Liver (tissue), 8 donors: ENCODE measurements at regions not wholly inside any gene's neighbourhood (a gene's known extent, or its start where the extent isn't known, plus 50 kb on each side); places are given as distances from the start of the nearest gene placed in this dataset.

Source experiments
- DNase-seq: peaks from one replicate; pipeline ENCODE4 v3.0.0-alpha.2; 2017; ENCODE audit warnings: low spot score
- H3K27ac ChIP-seq, 2 donors: one replicate each; pipeline ENCODE4 v1.7.0; 2013; ENCODE audit warnings: inconsistent platforms in 2 of 2, low read length in 2 of 2, control low read depth in 1 of 2, low read depth in 1 of 2, mild to moderate bottlenecking in 1 of 2
- H3K27me3 ChIP-seq, 4 donors: one replicate each; pipeline versions ENCODE4 v1.6.1 to v1.7.0; 2013; ENCODE audit warnings: low read length in 3 of 4, inconsistent platforms in 1 of 4, mild to moderate bottlenecking in 1 of 4, moderate library complexity in 1 of 4; ENCODE audit not compliant: control insufficient read depth in 4 of 4, insufficient read depth in 4 of 4
- H3K36me3 ChIP-seq, 4 donors: one replicate each; pipeline versions ENCODE4 v1.6.1 to v1.7.0; 2013; ENCODE audit warnings: low read length in 3 of 4, mild to moderate bottlenecking in 3 of 4, low read depth in 1 of 4, moderate library complexity in 1 of 4; ENCODE audit not compliant: control insufficient read depth in 4 of 4, insufficient read depth in 3 of 4
- H3K4me1 ChIP-seq, 4 donors: one replicate each; pipeline versions ENCODE4 v1.6.1 to v1.7.0; 2013; ENCODE audit warnings: low read length in 3 of 4, mild to moderate bottlenecking in 3 of 4, moderate library complexity in 1 of 4; ENCODE audit not compliant: control insufficient read depth in 4 of 4, insufficient read depth in 4 of 4
- H3K4me3 ChIP-seq, 3 donors: one replicate each; pipeline versions ENCODE4 v1.6.1 to v1.7.0; 2013; ENCODE audit warnings: low read length in 3 of 3, control low read depth in 1 of 3, low read depth in 1 of 3, mild to moderate bottlenecking in 1 of 3
- H3K9ac ChIP-seq, 2 donors: one replicate each; pipeline ENCODE4 v1.7.0; 2013; ENCODE audit warnings: low read length in 2 of 2, mild to moderate bottlenecking in 2 of 2, moderate library complexity in 2 of 2, control low read depth in 1 of 2, low read depth in 1 of 2
- H3K9me3 ChIP-seq, 4 donors: one replicate each; pipeline versions ENCODE4 v1.6.1 to v1.7.0; 2013; ENCODE audit warnings: low read length in 3 of 4; ENCODE audit not compliant: control insufficient read depth in 4 of 4
- ATF3 ChIP-seq: IDR thresholded peaks from 2 replicates; pipeline ENCODE4 v1.6.1; 2016; ENCODE audit warnings: antibody characterized with exemption
- CTCF ChIP-seq: fragments of 150-350 bp; IDR thresholded peaks from 2 replicates; pipeline ENCODE4 v1.5.1; 2017; ENCODE audit warnings: improper control_type of control experiment, low read depth, low read length; ENCODE audit not compliant: missing input control
- EGR1 ChIP-seq, 2 donors: IDR thresholded peaks; 2 replicates each; pipeline ENCODE4 v1.6.1; 2016 to 2018; ENCODE audit warnings: antibody characterized with exemption in 2 of 2, low read depth in 2 of 2
- FOXA1 ChIP-seq: IDR thresholded peaks from 2 replicates; pipeline ENCODE4 v1.6.1; 2016; ENCODE audit warnings: antibody characterized with exemption
- FOXA2 ChIP-seq: IDR thresholded peaks from 2 replicates; pipeline ENCODE4 v1.6.1; 2016; ENCODE audit warnings: antibody characterized with exemption
- GABPA ChIP-seq, 2 donors: IDR thresholded peaks in 1 of 2; conservative IDR thresholded peaks in 1 of 2; 2 replicates each; pipeline ENCODE4 v1.6.1; 2016; ENCODE audit warnings: antibody characterized with exemption in 2 of 2, mild to moderate bottlenecking in 1 of 2, moderate library complexity in 1 of 2
- HNF4A ChIP-seq, 2 donors: conservative IDR thresholded peaks; 2 replicates each; pipeline ENCODE4 v1.6.1; 2016; ENCODE audit warnings: antibody characterized with exemption in 2 of 2, mild to moderate bottlenecking in 2 of 2
- HNF4G ChIP-seq: IDR thresholded peaks from 2 replicates; pipeline ENCODE4 v1.6.1; 2016; ENCODE audit warnings: antibody characterized with exemption
- JUND ChIP-seq, 2 donors: IDR thresholded peaks; 2 replicates each; pipeline ENCODE4 v1.6.1; 2016; ENCODE audit warnings: antibody characterized with exemption in 2 of 2
- NR2F2 ChIP-seq: IDR thresholded peaks from 2 replicates; pipeline ENCODE4 v1.6.1; 2016; ENCODE audit warnings: antibody characterized with exemption
- REST ChIP-seq: IDR thresholded peaks from 2 replicates; pipeline ENCODE4 v1.6.1; 2016; ENCODE audit warnings: antibody characterized with exemption, mild to moderate bottlenecking
- RXRA ChIP-seq, 2 donors: IDR thresholded peaks; 2 replicates each; pipeline ENCODE4 v1.6.1; 2017 to 2018; ENCODE audit warnings: antibody characterized with exemption in 2 of 2, mild to moderate bottlenecking in 1 of 2
- SP1 ChIP-seq: IDR thresholded peaks from 2 replicates; pipeline ENCODE4 v1.6.1; 2018; ENCODE audit warnings: antibody characterized with exemption, mild to moderate bottlenecking
- TAF1 ChIP-seq: conservative IDR thresholded peaks from 2 replicates; pipeline ENCODE4 v1.6.1; 2016; ENCODE audit warnings: antibody characterized with exemption, mild to moderate bottlenecking
- YY1 ChIP-seq: IDR thresholded peaks from 2 replicates; pipeline ENCODE4 v1.6.1; 2016; ENCODE audit warnings: antibody characterized with exemption, mild to moderate bottlenecking
- ZBTB33 ChIP-seq: IDR thresholded peaks from 2 replicates; pipeline ENCODE4 v1.6.1; 2016; ENCODE audit warnings: antibody characterized with exemption
- WGBS: extraction: QIAGEN DNeasy Blood & Tissue Kit; methylation state at CpG from one replicate; pipeline ENCODE4 v1.1.7; 2013; 5-methylcytosine and 5-hydroxymethylcytosine counted together
- donor health status: healthy.
- donor health status: healthy.
- donor health status: healthy.
- donor health status: healthy.
- donor health status: healthy.

GRCh38 chr2:236664136-236664535 lies 94.5 kb downstream of the ACKR3 start:
- no peak for DNase-seq
- Histone ChIP-seq H3K36me3 (no peaks in the 10 kb centered on the region), H3K9ac (no peak overlapping the region), H3K27ac (no peak overlapping the region), H3K4me1 (no peaks in the 10 kb centered on the region), H3K9me3 (peaks cover 0 to 4% (median 0%) of the 10 kb centered on the region in 4 donors), H3K4me3 (no peak overlapping the region), H3K27me3 (no peaks in the 10 kb centered on the region)
- TF ChIP-seq JUND (IDR thresholded peaks at IDR 0.05) = no peak
- TF ChIP-seq RXRA (IDR thresholded peaks at IDR 0.05) = no peak
- no peak for TF ChIP-seq NR2F2
- TF ChIP-seq YY1 = no peak
- no peak for TF ChIP-seq TAF1
- no peak for TF ChIP-seq ATF3
- no peak for TF ChIP-seq ZBTB33
- no peak for TF ChIP-seq FOXA1
- no peak for TF ChIP-seq HNF4G
- TF ChIP-seq HNF4A (conservative IDR thresholded peaks at IDR 0.05) = no peak
- no peak for TF ChIP-seq GABPA (IDR thresholded peaks at IDR 0.05 in 1 of 2, conservative IDR thresholded peaks at IDR 0.05 in 1 of 2)
- no peak for TF ChIP-seq EGR1 (IDR thresholded peaks at IDR 0.05; ENCODE audit: low read depth in 2 of 2)
- WGBS = 90% methylated on average over 6 of the region's 6 CpGs

- TF ChIP-seq SP1 (no peak), GABPA (IDR thresholded peaks at IDR 0.05 in 1 of 2, conservative IDR thresholded peaks at IDR 0.05 in 1 of 2) (no peak), YY1 (no peak), FOXA2 (no peak), NR2F2 (no peak), FOXA1 (no peak)
- H3K4me3 ChIP-seq = no peak overlapping the region
- H3K27me3 ChIP-seq = no peaks in the 10 kb centered on the region
- no peaks in the 10 kb centered on the region for H3K36me3 ChIP-seq
- no peak overlapping the region for H3K9ac ChIP-seq
- H3K9me3 ChIP-seq = peaks cover 0 to 4% (median 0%) of the 10 kb centered on the region in 4 donors
- no peak for DNase-seq
- H3K27ac ChIP-seq = no peak overlapping the region
- WGBS = 98% methylated on average over 7 of the region's 7 CpGs
- H3K4me1 ChIP-seq = no peaks in the 10 kb centered on the region
Observed at GRCh38 chr2:236665101-236665500, 95.5 kb downstream of the ACKR3 start.

GRCh38 chr2:236665572-236666118 lies 96.0 kb downstream of the ACKR3 start:
- H3K4me1 ChIP-seq = no peaks in the 10 kb centered on the region
- TF ChIP-seq REST (no peak), TAF1 (no peak), ZBTB33 (no peak), YY1 (no peak), SP1 (no peak), CTCF (no peak), FOXA1 (no peak), HNF4A (conservative IDR thresholded peaks at IDR 0.05) (no peak)
- 86% methylated on average over 11 of the region's 11 CpGs for WGBS
- H3K27ac ChIP-seq = no peak overlapping the region
- no peaks in the 10 kb centered on the region for H3K36me3 ChIP-seq
- DNase-seq = no peak
- no peak overlapping the region for H3K4me3 ChIP-seq
- no peaks in the 10 kb centered on the region for H3K27me3 ChIP-seq
- H3K9me3 ChIP-seq = peaks cover 0 to 4% (median 0%) of the 10 kb centered on the region in 4 donors
- H3K9ac ChIP-seq = no peak overlapping the region
